ENCODE measurements at regions not wholly inside any gene's neighbourhood (a gene's known extent, or its start where the extent isn't known, plus 50 kb on each side); places are given as distances from the start of the nearest gene placed in this dataset.

GRCh38 chr1:218548764-218549163 lies 203.6 kb downstream of the TGFB2 start:
- H3K27ac ChIP-seq (ENCODE audit: low read depth, low read length): no peak overlapping the region
- no peaks in the 10 kb centered on the region for H3K79me2 ChIP-seq (ENCODE audit: insufficient read depth, low read length)
- H3K27me3 ChIP-seq (ENCODE audit: insufficient read depth, low read length): no peaks in the 10 kb centered on the region
- no peaks in the 10 kb centered on the region for H3K9me2 ChIP-seq (ENCODE audit: insufficient read depth)
- DNase-seq (ENCODE audit: low read depth, low spot score) (no peak), ATAC-seq (no peak)
- no peaks in the 10 kb centered on the region for H3K36me3 ChIP-seq (ENCODE audit: control insufficient read depth in 1 of 2, insufficient read depth in 2 of 2, low read length in 2 of 2)
- RAD21 ChIA-PET (ENCODE audit: low non-redundant PET in 1 of 2, low total read pairs in 2 of 2, uncharacterized antibody in 2 of 2, unreplicated experiment in 2 of 2): no interaction called here
- H4K20me1 ChIP-seq (ENCODE audit: insufficient read depth): no peaks in the 10 kb centered on the region
- TF ChIP-seq CEBPB (IDR thresholded peaks at IDR 0.05; ENCODE audit: low read depth) (no peak), EZH2 (IDR thresholded peaks at IDR 0.05) (no peak), ZBTB33 (IDR thresholded peaks at IDR 0.05; ENCODE audit: extremely low read depth, insufficient replicate concordance, low read length) (no peak), SRF (IDR thresholded peaks at IDR 0.05; ENCODE audit: low read depth) (no peak), YY1 (IDR thresholded peaks at IDR 0.05; ENCODE audit: extremely low read depth, insufficient replicate concordance, low read depth, low read length) (no peak), EZH2phosphoT487 (IDR thresholded peaks at IDR 0.05; ENCODE audit: borderline replicate concordance) (no peak), ELF1 (IDR thresholded peaks at IDR 0.05; ENCODE audit: borderline replicate concordance, low read depth) (no peak), MAX (IDR thresholded peaks at IDR 0.05) (no peak), TCF7L2 (IDR thresholded peaks at IDR 0.05; ENCODE audit: borderline replicate concordance, extremely low read depth, insufficient read depth, insufficient read length) (no peak), RAD21 (IDR thresholded peaks at IDR 0.05; ENCODE audit: low read depth) (no peak), ZFX (IDR thresholded peaks at IDR 0.05) (no peak), CBX3 (IDR thresholded peaks at IDR 0.05; ENCODE audit: low read depth) (no peak), FOSL1 (IDR thresholded peaks at IDR 0.05; ENCODE audit: low read depth) (no peak), SIN3A (IDR thresholded peaks at IDR 0.05; ENCODE audit: low read depth) (no peak), CTCF (IDR thresholded peaks at IDR 0.05 in 2 of 3, conservative IDR thresholded peaks at IDR 0.05 in 1 of 3; ENCODE audit: borderline replicate concordance in 1 of 3, insufficient read depth in 1 of 3, low read depth in 2 of 3, low read length in 2 of 3) (no peak), POLR2A (IDR thresholded peaks at IDR 0.05; ENCODE audit: borderline replicate concordance, extremely low read depth, insufficient read depth, insufficient read length) (no peak)
- H2AFZ ChIP-seq (ENCODE audit: low read depth, low read length, poor library complexity, severe bottlenecking): no peak overlapping the region
- H3K4me1 ChIP-seq (ENCODE audit: control insufficient read depth in 1 of 2, insufficient read depth in 2 of 2, low read length in 2 of 2): no peaks in the 10 kb centered on the region
- intact Hi-C loops (cut with micrococcal nuclease): no loop called here
- H3K9me3 ChIP-seq (ENCODE audit: control insufficient read depth in 1 of 2, insufficient read depth in 1 of 2, low read depth in 1 of 2, low read length in 2 of 2): no peaks in the 10 kb centered on the region
- H3K4me3 ChIP-seq (replicated peaks in 1 of 2; ENCODE audit: low read depth in 1 of 2, low read length in 2 of 2): no peak overlapping the region
- POLR2A ChIA-PET: no interaction called here
- CTCF ChIA-PET: interaction anchor here (1.0 kb wide), 1 partner anchor 38 kb away, joined by 3 read pairs; no protein-coding TSS in a partner anchor
- no peak overlapping the region for H3K4me2 ChIP-seq (ENCODE audit: low read length)
- no peak overlapping the region for H3K9ac ChIP-seq (ENCODE audit: low read length)
- BruUV-seq (replicated peaks): no TSS peak
